C4-2B (cell line): ENCODE measurements at regions not wholly inside any gene's neighbourhood (a gene's known extent, or its start where the extent isn't known, plus 50 kb on each side); places are given as distances from the start of the nearest gene placed in this dataset.

Experiments used
- ZFX ChIP-seq: fragments of 450-650 bp; IDR thresholded peaks from 2 replicates; pipeline ENCODE4 v1.6.1; 2017
- TF ChIP-seq, protein P1 (sequence below): fragments of 450-650 bp; conservative IDR thresholded peaks from 2 replicates; pipeline ENCODE4 v1.5.1; 2017; ENCODE audit warnings: mild to moderate bottlenecking

- TF ChIP-seq, protein P1, sequence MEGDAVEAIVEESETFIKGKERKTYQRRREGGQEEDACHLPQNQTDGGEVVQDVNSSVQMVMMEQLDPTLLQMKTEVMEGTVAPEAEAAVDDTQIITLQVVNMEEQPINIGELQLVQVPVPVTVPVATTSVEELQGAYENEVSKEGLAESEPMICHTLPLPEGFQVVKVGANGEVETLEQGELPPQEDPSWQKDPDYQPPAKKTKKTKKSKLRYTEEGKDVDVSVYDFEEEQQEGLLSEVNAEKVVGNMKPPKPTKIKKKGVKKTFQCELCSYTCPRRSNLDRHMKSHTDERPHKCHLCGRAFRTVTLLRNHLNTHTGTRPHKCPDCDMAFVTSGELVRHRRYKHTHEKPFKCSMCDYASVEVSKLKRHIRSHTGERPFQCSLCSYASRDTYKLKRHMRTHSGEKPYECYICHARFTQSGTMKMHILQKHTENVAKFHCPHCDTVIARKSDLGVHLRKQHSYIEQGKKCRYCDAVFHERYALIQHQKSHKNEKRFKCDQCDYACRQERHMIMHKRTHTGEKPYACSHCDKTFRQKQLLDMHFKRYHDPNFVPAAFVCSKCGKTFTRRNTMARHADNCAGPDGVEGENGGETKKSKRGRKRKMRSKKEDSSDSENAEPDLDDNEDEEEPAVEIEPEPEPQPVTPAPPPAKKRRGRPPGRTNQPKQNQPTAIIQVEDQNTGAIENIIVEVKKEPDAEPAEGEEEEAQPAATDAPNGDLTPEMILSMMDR, result no peak
- no peak for TF ChIP-seq ZFX
Measured at GRCh38 chr1:98382586-98382985, 278.9 kb upstream of the SNX7 start.
